ENCODE measurements at regions not wholly inside any gene's neighbourhood (a gene's known extent, or its start where the extent isn't known, plus 50 kb on each side); places are given as distances from the start of the nearest gene placed in this dataset.

- H3K4me3 Mint-ChIP-seq = no peak overlapping the region
- H3K4me1 Mint-ChIP-seq = no peaks in the 10 kb centered on the region
- H3K9me3 Mint-ChIP-seq = no peaks in the 10 kb centered on the region
- no peak overlapping the region for H3K27ac Mint-ChIP-seq
- ATAC-seq = no peak
- no peak for DNase-seq
- no peaks in the 10 kb centered on the region for H3K27me3 Mint-ChIP-seq
Measured at GRCh38 chr5:114561415-114561814, 199.5 kb downstream of the KCNN2 start.
